Stimulated activated CD4-positive, alpha-beta T cell treated with anti-CD3 and anti-CD28 coated beads, TNF-alpha, amount 100 ng/mL, for 24 hours (primary cell): ENCODE measurements at regions not wholly inside any gene's neighbourhood (a gene's known extent, or its start where the extent isn't known, plus 50 kb on each side); places are given as distances from the start of the nearest gene placed in this dataset.

Experiments
- DNase-seq, 3 experiments: peaks; one replicate each; pipeline ENCODE4 v3.0.0-alpha.2; 2020; ENCODE audit warnings: low read depth in 3 of 3

- DNase-seq = no peak
Measured at GRCh38 chr10:43903451-43903850, 254.8 kb upstream of the ZNF32 start.

- DNase-seq = no peak
Measured at GRCh38 chr10:43902842-43903241, 254.2 kb upstream of the ZNF32 start.

- no peak for DNase-seq
Measured at GRCh38 chr10:43901744-43902504, 253.2 kb upstream of the ZNF32 start.

GRCh38 chr10:43901302-43901701, 252.6 kb upstream of the ZNF32 start:
- DNase-seq = no peak

- no peak for DNase-seq
Measured at GRCh38 chr10:43900571-43900970, 251.9 kb upstream of the ZNF32 start.

- DNase-seq = no peak
Measured at GRCh38 chr10:43899224-43899959, 250.7 kb upstream of the ZNF32 start.

GRCh38 chr10:43898592-43898991, 249.9 kb upstream of the ZNF32 start:
- no peak for DNase-seq

- DNase-seq = no peak
Measured at GRCh38 chr10:43897765-43898419, 249.2 kb upstream of the ZNF32 start.

- no peak for DNase-seq
Measured at GRCh38 chr10:43892062-43892770, 243.5 kb upstream of the ZNF32 start.

- DNase-seq = no peak
Measured at GRCh38 chr10:43891241-43891640, 242.6 kb upstream of the ZNF32 start.

GRCh38 chr10:43890124-43890523, 241.4 kb upstream of the ZNF32 start:
- no peak for DNase-seq

- no peak for DNase-seq
Measured at GRCh38 chr10:43888586-43888985, 239.9 kb upstream of the ZNF32 start.

- DNase-seq = no peak
Measured at GRCh38 chr10:43885842-43886241, 237.2 kb upstream of the ZNF32 start.

GRCh38 chr10:43885252-43885651, 236.6 kb upstream of the ZNF32 start:
- no peak for DNase-seq

- no peak for DNase-seq
Measured at GRCh38 chr10:43884501-43885105, 235.9 kb upstream of the ZNF32 start.

GRCh38 chr10:43882711-43883110, 234.0 kb upstream of the ZNF32 start:
- DNase-seq = no peak

- DNase-seq = no peak
Measured at GRCh38 chr10:43881657-43882056, 233.0 kb upstream of the ZNF32 start.

- no peak for DNase-seq
Measured at GRCh38 chr10:43880160-43880559, 231.5 kb upstream of the ZNF32 start.

GRCh38 chr10:43879742-43880141, 231.1 kb upstream of the ZNF32 start:
- no peak for DNase-seq

- DNase-seq = no peak
Measured at GRCh38 chr10:43879162-43879561, 230.5 kb upstream of the ZNF32 start.

GRCh38 chr10:43878386-43878785, 229.7 kb upstream of the ZNF32 start:
- DNase-seq = no peak

GRCh38 chr10:43876976-43877375, 228.3 kb upstream of the ZNF32 start:
- DNase-seq = no peak
